GM21825 (cell line): ENCODE measurements at regions not wholly inside any gene's neighbourhood (a gene's known extent, or its start where the extent isn't known, plus 50 kb on each side); places are given as distances from the start of the nearest gene placed in this dataset.

Experiments used
- ATAC-seq: cut with Tn5 transposase; IDR thresholded peaks from one replicate; pipeline ENCODE4 v1.9.1; 2021; ENCODE audit warnings: mild to moderate bottlenecking, moderate library complexity; ENCODE audit not compliant: unreplicated experiment

GRCh38 chr9:129335464-129336129 lies 157.5 kb upstream of the IER5L start:
- no peak for ATAC-seq

- no peak for ATAC-seq
Measured at GRCh38 chr9:129334105-129334935, 156.3 kb upstream of the IER5L start.

- ATAC-seq = no peak
Measured at GRCh38 chr9:129333617-129334104, 155.6 kb upstream of the IER5L start.

- no peak for ATAC-seq
Measured at GRCh38 chr9:129332581-129332980, 154.5 kb upstream of the IER5L start.

- ATAC-seq = no peak
Measured at GRCh38 chr9:129331772-129332500, 153.9 kb upstream of the IER5L start.

DNA sequence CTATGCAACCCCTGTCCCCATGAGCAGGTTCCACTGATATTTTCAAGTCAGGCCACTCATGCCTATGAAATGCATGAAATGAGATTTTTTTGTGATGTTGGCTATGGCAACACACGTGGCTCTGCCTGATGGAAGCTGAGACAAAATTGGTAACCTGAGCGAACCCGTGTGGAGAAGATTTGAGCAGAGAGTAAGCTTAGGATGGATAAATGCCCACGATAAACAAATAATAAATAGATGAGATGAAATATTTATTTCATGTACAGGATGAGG lies 153.4 kb upstream of the IER5L start:
- ATAC-seq = no peak

- no peak for ATAC-seq
Measured at GRCh38 chr9:129330711-129331492, 152.8 kb upstream of the IER5L start.

DNA sequence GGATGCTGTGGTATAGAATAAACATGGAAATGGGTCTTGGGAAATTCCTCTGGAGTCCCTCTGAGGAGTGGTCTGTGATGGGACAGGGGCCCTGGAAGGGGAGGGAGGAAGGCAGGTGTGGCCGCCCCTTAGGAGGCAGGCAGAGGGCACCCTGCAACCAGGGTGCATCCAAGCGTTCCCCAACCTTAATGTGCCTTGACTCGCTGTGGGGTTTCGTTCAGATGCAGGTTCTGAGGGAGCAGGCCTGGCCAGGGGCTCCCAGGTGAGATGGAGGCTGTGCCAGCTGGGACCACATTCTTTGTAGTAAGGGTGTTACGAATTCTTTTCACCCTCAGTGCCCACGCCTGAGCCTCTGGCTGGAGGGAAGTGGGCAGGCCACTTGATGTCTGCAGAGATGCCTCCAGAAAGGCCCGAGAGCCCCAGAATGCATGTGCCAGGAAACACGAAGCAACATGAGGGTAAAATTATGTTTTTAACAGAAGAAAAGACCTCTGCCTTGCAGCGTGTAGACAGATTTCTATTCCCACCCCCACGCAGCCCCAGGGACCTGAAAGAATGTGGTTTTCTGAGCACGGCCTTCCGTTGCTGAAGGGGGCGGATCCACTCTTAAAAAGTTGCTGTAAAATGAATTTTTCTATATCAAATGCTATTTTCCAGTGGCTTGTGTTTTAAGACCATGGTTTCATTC lies 150.4 kb upstream of the IER5L start:
- no peak for ATAC-seq

DNA sequence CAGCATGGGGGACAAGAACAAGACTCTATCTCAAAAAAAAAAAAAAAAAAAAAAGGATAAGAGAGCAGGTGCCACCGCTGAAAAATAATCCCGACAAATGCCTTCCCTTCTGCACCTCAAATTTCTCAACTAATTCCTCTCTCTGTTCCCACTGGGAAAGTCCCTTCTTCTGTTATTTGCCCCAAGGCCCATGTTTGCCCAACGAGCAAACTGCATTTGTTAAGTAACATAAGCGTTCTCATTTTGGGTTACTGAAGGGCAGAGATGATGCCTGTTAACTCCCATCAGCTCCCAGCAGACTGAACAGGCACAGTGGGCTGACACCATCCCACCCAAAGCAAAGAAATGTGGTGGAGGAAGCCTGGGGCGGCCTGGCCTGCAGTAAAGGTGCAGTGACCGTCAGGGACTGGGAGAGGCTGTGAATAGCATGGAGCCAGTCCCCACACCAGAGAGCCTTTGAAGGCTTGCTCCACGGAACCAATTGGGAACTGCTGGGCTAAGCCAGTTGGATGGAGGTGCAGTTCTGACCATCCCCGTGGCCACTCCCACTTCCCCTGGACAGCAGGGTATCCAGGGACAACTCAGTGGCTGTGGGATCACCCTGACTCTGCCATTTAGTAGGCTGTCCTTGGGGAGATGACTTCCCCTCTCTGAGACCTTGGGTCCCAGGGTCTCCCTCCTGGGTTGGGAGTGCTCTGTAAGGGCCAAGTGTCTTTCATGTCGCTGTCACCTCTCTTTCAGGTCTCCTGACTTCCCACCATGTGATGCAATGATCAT lies 149.7 kb upstream of the IER5L start:
- no peak for ATAC-seq

DNA sequence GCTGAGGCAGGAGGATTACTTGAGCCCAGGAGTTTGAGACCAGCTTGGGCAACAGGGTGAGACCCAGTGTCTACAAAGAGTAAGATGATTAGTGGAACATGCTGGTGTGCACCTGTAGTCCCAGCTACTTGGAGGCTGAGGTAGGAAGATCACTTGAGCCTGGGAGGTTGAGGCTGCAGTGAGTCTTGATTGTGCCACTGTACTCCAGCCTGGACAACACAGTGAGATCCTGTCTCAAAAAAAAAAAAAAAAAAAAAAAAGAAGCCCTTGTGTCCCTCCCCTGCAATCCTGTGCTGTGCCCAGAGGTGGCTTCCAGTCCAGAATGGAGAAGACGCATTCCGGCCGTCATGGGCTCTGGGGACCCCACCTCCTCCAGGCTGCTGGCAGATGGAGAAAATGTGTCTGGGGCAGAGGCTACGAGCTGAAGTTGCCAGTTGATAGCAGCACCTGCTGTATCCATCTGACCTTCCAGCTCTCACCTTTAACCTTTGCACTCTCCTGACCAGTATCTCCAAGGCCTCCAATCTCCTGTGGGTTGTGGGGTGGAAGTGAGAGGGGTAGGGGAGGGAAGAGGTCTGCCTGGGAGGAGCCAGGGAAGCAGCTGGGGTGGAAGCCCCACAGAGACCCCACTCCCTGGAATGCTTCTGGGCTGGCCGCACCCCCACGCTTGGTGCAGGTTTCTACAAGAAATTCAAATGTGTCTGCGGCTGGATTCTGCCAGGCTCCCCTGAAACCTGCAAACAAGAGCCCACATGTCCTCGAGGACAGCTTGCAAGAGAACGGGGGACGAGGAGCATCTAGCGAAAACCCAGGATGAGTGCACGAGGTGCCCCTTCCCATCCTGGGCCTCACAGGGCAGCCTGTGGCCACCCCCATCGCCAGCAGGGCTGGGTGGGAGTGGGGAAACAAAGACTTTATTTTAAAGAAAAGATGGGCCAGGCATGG lies 148.3 kb upstream of the IER5L start:
- ATAC-seq = no peak

GRCh38 chr9:129324808-129325502 lies 146.9 kb upstream of the IER5L start:
- no peak for ATAC-seq

GRCh38 chr9:129323999-129324553 lies 146.0 kb upstream of the IER5L start:
- ATAC-seq = no peak

DNA sequence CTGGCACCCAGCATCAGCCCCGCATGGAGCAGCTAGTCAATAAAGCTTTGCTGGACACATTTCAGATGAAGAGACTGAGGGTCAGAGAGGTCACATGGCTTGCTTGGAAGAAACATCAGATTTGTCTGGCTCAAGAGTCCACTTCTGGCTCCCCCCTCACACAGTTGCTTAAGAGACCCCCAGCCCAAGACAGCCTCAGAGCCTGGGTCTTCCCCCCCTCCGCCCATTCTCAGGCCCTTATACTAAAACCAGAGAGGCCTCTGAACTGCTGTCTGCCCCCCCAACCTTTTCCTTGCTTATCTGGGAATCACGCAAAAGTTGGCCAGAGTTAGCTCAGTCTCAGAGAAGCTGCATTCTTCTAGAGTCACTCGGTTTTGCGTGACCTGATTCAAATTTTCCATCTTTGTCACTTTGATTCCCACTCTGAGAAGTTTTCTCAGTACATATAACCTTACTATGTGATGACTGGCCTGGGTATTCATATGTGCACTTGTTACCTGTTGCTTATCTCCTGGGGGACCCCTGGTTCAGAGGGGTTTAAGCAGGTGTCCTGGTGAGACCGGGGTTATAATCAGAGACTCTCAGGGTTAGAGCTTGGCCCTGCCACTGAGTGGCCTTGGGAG lies 145.4 kb upstream of the IER5L start:
- ATAC-seq = no peak

- ATAC-seq = no peak
Measured at GRCh38 chr9:129322641-129323375, 144.7 kb upstream of the IER5L start.

GRCh38 chr9:129322022-129322621 lies 144.1 kb upstream of the IER5L start:
- no peak for ATAC-seq
